Small intestine (tissue), 7 donors: ENCODE measurements at regions not wholly inside any gene's neighbourhood (a gene's known extent, or its start where the extent isn't known, plus 50 kb on each side); places are given as distances from the start of the nearest gene placed in this dataset.
"Not testable (repeated sequence)": the region's sequence is repeated elsewhere in the genome, so short reads cannot be mapped to it uniquely, and the experiment has no call there.

Experiments
- DNase-seq, 2 donors: peaks; one replicate each; pipeline versions ENCODE4 v3.0.0 to v3.0.0-alpha.2; 2013
- FAIRE-seq: peaks from 2 replicates; lab custom pipeline; 2012; peaks lifted over from hg19 to GRCh38; lab: Jason Lieb, UNC
- H3K27ac ChIP-seq, 3 donors: one replicate each; pipeline ENCODE4 v1.5.1; 2013; ENCODE audit warnings: low read length in 2 of 3, mild to moderate bottlenecking in 2 of 3, control low read depth in 1 of 3, inconsistent platforms in 1 of 3, low read depth in 1 of 3, moderate library complexity in 1 of 3
- H3K27me3 ChIP-seq, 3 donors: one replicate each; pipeline ENCODE4 v1.6.1; 2013; ENCODE audit warnings: low read length in 3 of 3, inconsistent platforms in 1 of 3; ENCODE audit not compliant: control insufficient read depth in 3 of 3, insufficient read depth in 3 of 3
- H3K36me3 ChIP-seq, 3 donors: one replicate each; pipeline ENCODE4 v1.6.1; 2013; ENCODE audit warnings: low read length in 3 of 3, inconsistent platforms in 1 of 3, low read depth in 1 of 3, mild to moderate bottlenecking in 1 of 3, moderate library complexity in 1 of 3; ENCODE audit not compliant: control insufficient read depth in 3 of 3, insufficient read depth in 2 of 3
- H3K4me1 ChIP-seq, 3 donors: one replicate each; pipeline ENCODE4 v1.6.1; 2013; ENCODE audit warnings: low read length in 2 of 3, inconsistent platforms in 1 of 3, low read depth in 1 of 3, mild to moderate bottlenecking in 1 of 3, moderate library complexity in 1 of 3; ENCODE audit not compliant: control insufficient read depth in 3 of 3, insufficient read depth in 2 of 3
- H3K4me3 ChIP-seq, 3 donors: one replicate each; pipeline ENCODE4 v1.5.1; 2013; ENCODE audit warnings: low read length in 3 of 3, control low read depth in 1 of 3, inconsistent platforms in 1 of 3, low read depth in 1 of 3, mild to moderate bottlenecking in 1 of 3, moderate library complexity in 1 of 3
- H3K9me3 ChIP-seq, 2 donors: one replicate each; pipeline ENCODE4 v1.6.1; 2013; ENCODE audit warnings: low read depth in 1 of 2, low read length in 1 of 2; ENCODE audit not compliant: control insufficient read depth in 2 of 2, insufficient read depth in 1 of 2
- WGBS, 3 donors: extraction: QIAGEN DNeasy Blood & Tissue Kit; methylation state at CpG; one replicate each; pipeline ENCODE4 v1.1.7; 2013; 5-methylcytosine and 5-hydroxymethylcytosine counted together
- donor health status: healthy with polysubstance abuse.
- donor health status: control.
- donor health status: control.
- donor health status: Bipolar disorder and iron deficiency.
- donor health status: healthy.

GRCh38 chr2:230604158-230604557 is 108.5 kb upstream of the CAB39 start:
- not testable (repeated sequence) for H3K27ac ChIP-seq, H3K27me3 ChIP-seq, H3K4me1 ChIP-seq, H3K36me3 ChIP-seq, DNase-seq, H3K9me3 ChIP-seq, FAIRE-seq, H3K4me3 ChIP-seq
- 66 to 84% (median 76%) methylated on average over 3 of the region's 3 CpGs for WGBS, 3 donors

- Histone ChIP-seq H3K36me3 (no peaks in the 10 kb centered on the region), H3K9me3 (no peaks in the 10 kb centered on the region), H3K27me3 (no peaks in the 10 kb centered on the region), H3K27ac (no peak overlapping the region), H3K4me3 (no peak overlapping the region), H3K4me1 (no peaks in the 10 kb centered on the region)
- WGBS, 3 donors = 94 to 96% (median 95%) methylated on average over 7 of the region's 7 CpGs
- DNase-seq (no peak), FAIRE-seq (no peak)
Observed at GRCh38 chr2:230614040-230614439, 98.6 kb upstream of the CAB39 start.

- no peak for DNase-seq
- no peak for FAIRE-seq
- H3K4me1 ChIP-seq = no peaks in the 10 kb centered on the region
- no peaks in the 10 kb centered on the region for H3K9me3 ChIP-seq
- H3K4me3 ChIP-seq = no peak overlapping the region
- no peak overlapping the region for H3K27ac ChIP-seq
- 64 to 76% (median 72%) methylated on average over 5 to 6 of the region's 6 CpGs for WGBS, 3 donors
- H3K36me3 ChIP-seq = no peaks in the 10 kb centered on the region
- no peaks in the 10 kb centered on the region for H3K27me3 ChIP-seq
Observed at GRCh38 chr2:230614913-230615332, 97.7 kb upstream of the CAB39 start.

GRCh38 chr2:230617256-230617706 is 95.4 kb upstream of the CAB39 start:
- WGBS, 3 donors = 47 to 56% (median 56%) methylated on average over 9 to 11 of the region's 11 CpGs
- not testable (repeated sequence) for H3K27ac ChIP-seq, H3K27me3 ChIP-seq, FAIRE-seq, H3K4me1 ChIP-seq, H3K4me3 ChIP-seq, H3K9me3 ChIP-seq, H3K36me3 ChIP-seq
- peak in 1 of 2 donors; percentile 32 for DNase-seq

- Histone ChIP-seq H3K27me3 (no peaks in the 10 kb centered on the region), H3K4me1 (no peaks in the 10 kb centered on the region), H3K4me3 (no peak overlapping the region), H3K36me3 (no peaks in the 10 kb centered on the region), H3K27ac (no peak overlapping the region), H3K9me3 (no peaks in the 10 kb centered on the region)
- FAIRE-seq (no peak), DNase-seq (no peak)
- 81 to 86% (median 81%) methylated on average over 8 of the region's 8 CpGs for WGBS, 3 donors
Observed at GRCh38 chr2:230619491-230619890, 93.2 kb upstream of the CAB39 start.

- not testable (repeated sequence) for H3K4me3 ChIP-seq, H3K9me3 ChIP-seq, H3K4me1 ChIP-seq, FAIRE-seq, H3K36me3 ChIP-seq, H3K27ac ChIP-seq, H3K27me3 ChIP-seq, DNase-seq
- 55 to 74% (median 65%) methylated on average over 4 of the region's 4 CpGs for WGBS, 3 donors
Observed at GRCh38 chr2:230625220-230625619, 87.4 kb upstream of the CAB39 start.

GRCh38 chr2:230627091-230627490 is 85.6 kb upstream of the CAB39 start:
- H3K4me1 ChIP-seq, H3K9me3 ChIP-seq, H3K27ac ChIP-seq, H3K36me3 ChIP-seq, FAIRE-seq, H3K27me3 ChIP-seq, DNase-seq, H3K4me3 ChIP-seq: not testable (repeated sequence)
- WGBS, 3 donors = 83 to 92% (median 86%) methylated on average over 4 of the region's 4 CpGs

GRCh38 chr2:230627806-230628724 is 84.6 kb upstream of the CAB39 start:
- FAIRE-seq = no peak
- H3K27me3 ChIP-seq = no peaks in the 10 kb centered on the region
- peak; percentile 21 to 26 for DNase-seq
- no peak overlapping the region for H3K4me3 ChIP-seq
- no peak overlapping the region for H3K27ac ChIP-seq
- H3K9me3 ChIP-seq = no peaks in the 10 kb centered on the region
- WGBS, 3 donors = 26 to 55% (median 33%) methylated on average over 16 of the region's 16 CpGs
- H3K36me3 ChIP-seq = no peaks in the 10 kb centered on the region
- H3K4me1 ChIP-seq = no peaks in the 10 kb centered on the region
